Fibroblast of villous mesenchyme (primary cell): ENCODE measurements at regions not wholly inside any gene's neighbourhood (a gene's known extent, or its start where the extent isn't known, plus 50 kb on each side); places are given as distances from the start of the nearest gene placed in this dataset.

Source experiments
- DNase-seq: peaks from one replicate; pipeline ENCODE4 v3.0.0-alpha.2; 2010; ENCODE audit warnings: low read depth
- H3K4me3 ChIP-seq: 2 replicates; pipeline ENCODE4 v1.5.1; 2011; ENCODE audit warnings: low read depth, mild to moderate bottlenecking, low read length
- TF ChIP-seq, protein P1 (sequence below): IDR thresholded peaks from 2 replicates; pipeline ENCODE4 v1.5.1; 2012; ENCODE audit warnings: low read depth, mild to moderate bottlenecking, low read length; ENCODE audit not compliant: insufficient read depth

DNA sequence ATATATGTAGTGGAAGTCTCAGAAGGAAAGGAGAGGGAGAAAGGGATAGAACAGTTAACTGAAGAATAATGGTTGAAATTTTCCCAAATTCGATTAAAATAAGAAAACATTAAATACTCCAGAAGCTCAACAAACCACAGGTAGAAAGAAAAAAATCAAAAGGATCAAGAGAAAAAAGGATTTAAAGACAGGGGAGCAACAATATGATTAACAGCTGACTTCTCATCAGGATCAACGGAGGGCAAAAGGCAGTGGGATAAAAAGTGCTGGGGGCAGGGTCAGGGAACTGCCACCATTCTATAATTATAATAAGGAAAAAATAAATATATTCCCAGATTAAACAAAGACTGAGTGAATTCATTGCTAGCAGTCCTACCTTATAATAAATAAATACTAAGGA is 55.3 kb downstream of the CDKN2C start:
- DNase-seq = no peak
- TF ChIP-seq, protein P1, sequence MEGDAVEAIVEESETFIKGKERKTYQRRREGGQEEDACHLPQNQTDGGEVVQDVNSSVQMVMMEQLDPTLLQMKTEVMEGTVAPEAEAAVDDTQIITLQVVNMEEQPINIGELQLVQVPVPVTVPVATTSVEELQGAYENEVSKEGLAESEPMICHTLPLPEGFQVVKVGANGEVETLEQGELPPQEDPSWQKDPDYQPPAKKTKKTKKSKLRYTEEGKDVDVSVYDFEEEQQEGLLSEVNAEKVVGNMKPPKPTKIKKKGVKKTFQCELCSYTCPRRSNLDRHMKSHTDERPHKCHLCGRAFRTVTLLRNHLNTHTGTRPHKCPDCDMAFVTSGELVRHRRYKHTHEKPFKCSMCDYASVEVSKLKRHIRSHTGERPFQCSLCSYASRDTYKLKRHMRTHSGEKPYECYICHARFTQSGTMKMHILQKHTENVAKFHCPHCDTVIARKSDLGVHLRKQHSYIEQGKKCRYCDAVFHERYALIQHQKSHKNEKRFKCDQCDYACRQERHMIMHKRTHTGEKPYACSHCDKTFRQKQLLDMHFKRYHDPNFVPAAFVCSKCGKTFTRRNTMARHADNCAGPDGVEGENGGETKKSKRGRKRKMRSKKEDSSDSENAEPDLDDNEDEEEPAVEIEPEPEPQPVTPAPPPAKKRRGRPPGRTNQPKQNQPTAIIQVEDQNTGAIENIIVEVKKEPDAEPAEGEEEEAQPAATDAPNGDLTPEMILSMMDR = no peak
- no peak overlapping the region for H3K4me3 ChIP-seq

DNA sequence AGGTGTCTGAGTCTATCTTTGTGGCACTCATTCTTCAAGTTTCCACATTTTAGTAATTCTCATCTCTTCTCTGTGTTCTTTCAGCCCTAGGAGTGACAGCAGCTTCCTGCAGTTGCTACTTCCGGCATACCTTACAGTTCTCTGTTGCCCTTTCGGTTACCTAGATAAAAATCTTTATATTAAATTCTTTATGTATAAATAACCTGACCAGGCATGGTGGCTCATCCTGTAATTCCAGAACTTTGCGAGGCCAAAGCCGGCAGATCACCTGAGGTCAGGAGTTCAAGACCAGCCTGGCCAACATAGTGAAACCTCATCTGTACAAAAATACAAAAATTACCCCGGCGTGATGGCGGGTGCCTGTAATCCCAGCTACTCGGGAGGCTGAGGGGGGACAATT is 62.9 kb downstream of the CDKN2C start:
- no peak for DNase-seq
- H3K4me3 ChIP-seq = no peak overlapping the region
- TF ChIP-seq, protein P1 = no peak

DNA sequence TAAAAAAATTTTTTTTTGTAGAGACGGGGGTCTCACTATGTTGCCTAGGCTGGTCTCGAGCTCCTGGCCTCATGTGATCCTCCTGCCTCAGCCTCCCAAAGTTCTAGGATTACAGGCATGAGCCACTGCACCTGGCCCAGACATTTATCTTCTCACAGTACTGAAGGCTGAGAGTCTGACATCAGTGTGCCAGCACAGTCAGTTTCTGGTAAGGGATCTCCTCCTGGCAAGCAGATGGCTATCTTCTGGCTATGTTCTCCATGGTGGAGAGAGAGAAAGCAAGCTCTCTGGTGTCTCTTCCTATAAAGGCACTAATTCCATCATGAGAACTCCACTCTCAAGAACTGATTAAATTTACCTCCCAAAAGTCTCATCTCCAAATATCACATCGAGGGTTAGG is 57.8 kb upstream of the C1orf185 start:
- H3K4me3 ChIP-seq = no peak overlapping the region
- DNase-seq = no peak
- TF ChIP-seq, protein P1 = no peak

DNA sequence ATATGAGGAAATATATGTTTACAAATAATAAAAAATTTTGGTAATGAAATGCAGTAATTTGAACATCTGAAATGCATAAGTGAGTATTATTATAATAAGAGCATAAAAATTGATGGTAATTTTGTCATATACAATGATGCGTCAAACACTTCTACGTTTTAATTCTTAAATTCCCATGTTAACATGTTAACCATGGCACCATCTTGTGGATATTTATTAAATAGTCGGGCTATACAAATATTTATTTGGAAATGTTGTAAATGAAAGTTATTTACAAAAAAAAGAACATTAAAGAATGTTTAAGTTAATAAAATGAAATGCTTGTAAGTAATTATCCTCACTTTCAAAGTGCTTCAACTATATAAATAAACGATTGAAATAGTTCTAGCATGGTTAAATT is 57.2 kb upstream of the C1orf185 start:
- DNase-seq = peak; percentile 27
- TF ChIP-seq, protein P1 = peak; percentile 18

DNA sequence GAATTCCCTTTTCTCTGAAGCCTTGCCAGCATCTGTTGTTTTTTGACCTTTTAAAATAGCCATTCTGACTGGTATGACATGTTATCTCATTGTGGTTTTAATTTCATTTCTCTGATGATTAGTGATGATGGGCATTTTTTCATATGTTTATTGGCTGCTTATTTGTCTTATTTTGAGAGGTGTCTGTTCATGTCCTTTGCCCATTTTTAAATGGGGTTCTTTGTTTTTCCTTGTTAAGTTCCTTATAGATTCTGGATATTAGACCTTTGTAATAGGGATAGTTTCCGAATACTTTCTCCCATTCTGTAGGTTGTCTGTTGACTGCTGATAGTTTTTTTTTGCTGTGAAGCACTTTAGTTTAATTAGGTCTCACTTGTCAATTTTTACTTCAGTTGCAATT is 54.0 kb upstream of the C1orf185 start:
- no peak for DNase-seq
- no peak overlapping the region for H3K4me3 ChIP-seq
- TF ChIP-seq, protein P1 = no peak

More for the DNA sequence above, 57.2 kb upstream of the C1orf185 start:
- no peak overlapping the region for H3K4me3 ChIP-seq

DNA sequence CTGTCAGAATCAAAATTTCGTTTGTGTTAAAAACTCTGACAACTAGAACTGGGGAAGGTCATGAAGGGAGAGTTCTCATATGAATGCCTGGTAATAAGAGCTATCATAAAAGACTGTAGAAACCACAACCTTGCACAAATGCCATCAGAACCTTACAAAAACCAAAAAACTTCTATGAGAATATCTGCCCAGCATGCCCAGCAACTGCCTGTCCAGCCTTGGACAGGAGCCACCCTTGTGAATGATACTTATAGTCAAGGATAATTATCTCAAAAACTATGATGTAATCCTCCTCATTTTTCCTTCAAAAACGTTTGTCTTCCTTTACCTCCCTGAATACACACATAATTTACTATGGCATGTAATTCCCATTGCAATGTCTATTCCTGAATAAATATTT is 53.4 kb upstream of the C1orf185 start:
- TF ChIP-seq, protein P1 = no peak

More for the DNA sequence above, 53.4 kb upstream of the C1orf185 start:
- DNase-seq = no peak
- H3K4me3 ChIP-seq = no peak overlapping the region
